ENCODE measurements at regions not wholly inside any gene's neighbourhood (a gene's known extent, or its start where the extent isn't known, plus 50 kb on each side); places are given as distances from the start of the nearest gene placed in this dataset.

DNA sequence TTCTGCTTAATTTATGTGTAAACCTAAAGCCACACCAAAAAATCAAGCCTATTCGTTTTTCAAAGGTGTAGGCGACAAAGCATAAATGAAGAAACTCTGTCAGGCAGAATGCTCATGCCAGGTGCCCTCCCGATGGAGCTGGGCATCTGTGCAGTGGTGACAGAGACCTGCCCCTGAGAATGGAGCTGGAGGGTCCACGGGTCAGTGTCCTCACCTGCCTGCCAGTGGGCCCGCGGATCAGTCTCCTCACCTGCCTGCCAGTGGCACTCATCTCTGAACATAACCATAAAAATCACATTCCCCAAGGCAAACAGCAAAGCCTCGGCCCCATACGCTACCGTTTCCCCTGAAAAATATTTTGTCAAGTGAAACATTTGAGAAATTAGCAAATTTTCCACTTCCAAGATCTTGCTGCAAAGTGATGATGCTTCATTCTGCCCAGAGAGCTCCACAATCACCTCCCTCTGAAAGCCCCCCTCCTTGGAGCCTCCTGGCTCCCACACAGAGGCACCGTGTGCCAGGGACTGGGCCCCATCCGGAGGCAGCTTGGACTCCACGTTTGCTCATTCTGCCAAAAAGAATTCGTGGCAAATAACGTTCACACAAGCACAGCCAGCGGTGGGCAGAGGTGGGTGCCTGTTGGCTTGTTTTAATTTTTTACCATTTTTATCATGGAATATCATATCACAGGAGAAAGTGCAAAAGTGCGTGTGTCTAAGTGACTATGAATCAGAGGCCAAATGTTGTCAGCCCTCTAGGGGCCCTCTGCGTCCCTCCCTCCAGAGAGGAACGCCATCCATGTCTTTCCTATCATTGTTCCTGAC lies 88.8 kb downstream of the YTHDF1 start:
- no peak for DNase-seq (ENCODE audit: extremely low spot score, unreplicated experiment)
- no peaks in the 10 kb centered on the region for H3K36me3 Mint-ChIP-seq
- H3K9me3 Mint-ChIP-seq: no peaks in the 10 kb centered on the region
- H3K27me3 Mint-ChIP-seq: peaks cover 31% of the 10 kb centered on the region
- no peak overlapping the region for H3K27ac Mint-ChIP-seq
- no peak overlapping the region for H3K4me3 Mint-ChIP-seq
- TF ChIP-seq, protein P1, sequence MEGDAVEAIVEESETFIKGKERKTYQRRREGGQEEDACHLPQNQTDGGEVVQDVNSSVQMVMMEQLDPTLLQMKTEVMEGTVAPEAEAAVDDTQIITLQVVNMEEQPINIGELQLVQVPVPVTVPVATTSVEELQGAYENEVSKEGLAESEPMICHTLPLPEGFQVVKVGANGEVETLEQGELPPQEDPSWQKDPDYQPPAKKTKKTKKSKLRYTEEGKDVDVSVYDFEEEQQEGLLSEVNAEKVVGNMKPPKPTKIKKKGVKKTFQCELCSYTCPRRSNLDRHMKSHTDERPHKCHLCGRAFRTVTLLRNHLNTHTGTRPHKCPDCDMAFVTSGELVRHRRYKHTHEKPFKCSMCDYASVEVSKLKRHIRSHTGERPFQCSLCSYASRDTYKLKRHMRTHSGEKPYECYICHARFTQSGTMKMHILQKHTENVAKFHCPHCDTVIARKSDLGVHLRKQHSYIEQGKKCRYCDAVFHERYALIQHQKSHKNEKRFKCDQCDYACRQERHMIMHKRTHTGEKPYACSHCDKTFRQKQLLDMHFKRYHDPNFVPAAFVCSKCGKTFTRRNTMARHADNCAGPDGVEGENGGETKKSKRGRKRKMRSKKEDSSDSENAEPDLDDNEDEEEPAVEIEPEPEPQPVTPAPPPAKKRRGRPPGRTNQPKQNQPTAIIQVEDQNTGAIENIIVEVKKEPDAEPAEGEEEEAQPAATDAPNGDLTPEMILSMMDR (conservative IDR thresholded peaks at IDR 0.05): no peak
- H3K4me1 Mint-ChIP-seq (ENCODE audit: unreplicated experiment): no peaks in the 10 kb centered on the region

GRCh38 chr20:63125838-63126601 lies 89.9 kb downstream of the YTHDF1 start:
- TF ChIP-seq, protein P1 (conservative IDR thresholded peaks at IDR 0.05): no peak
- Mint-ChIP-seq H3K9me3 (no peaks in the 10 kb centered on the region), H3K4me3 (no peak overlapping the region), H3K36me3 (no peaks in the 10 kb centered on the region), H3K4me1 (ENCODE audit: unreplicated experiment) (no peaks in the 10 kb centered on the region), H3K27me3 (peaks cover 30% of the 10 kb centered on the region), H3K27ac (no peak overlapping the region)
- DNase-seq (ENCODE audit: extremely low spot score, unreplicated experiment): peak; percentile 55

GRCh38 chr20:63125581-63125837 lies 90.4 kb downstream of the YTHDF1 start:
- H3K4me3 Mint-ChIP-seq: no peak overlapping the region
- no peak overlapping the region for H3K27ac Mint-ChIP-seq
- TF ChIP-seq, protein P1 (conservative IDR thresholded peaks at IDR 0.05): no peak
- peaks cover 29% of the 10 kb centered on the region for H3K27me3 Mint-ChIP-seq
- no peaks in the 10 kb centered on the region for H3K4me1 Mint-ChIP-seq (ENCODE audit: unreplicated experiment)
- no peaks in the 10 kb centered on the region for H3K9me3 Mint-ChIP-seq
- no peaks in the 10 kb centered on the region for H3K36me3 Mint-ChIP-seq
- DNase-seq (ENCODE audit: extremely low spot score, unreplicated experiment): no peak

DNA sequence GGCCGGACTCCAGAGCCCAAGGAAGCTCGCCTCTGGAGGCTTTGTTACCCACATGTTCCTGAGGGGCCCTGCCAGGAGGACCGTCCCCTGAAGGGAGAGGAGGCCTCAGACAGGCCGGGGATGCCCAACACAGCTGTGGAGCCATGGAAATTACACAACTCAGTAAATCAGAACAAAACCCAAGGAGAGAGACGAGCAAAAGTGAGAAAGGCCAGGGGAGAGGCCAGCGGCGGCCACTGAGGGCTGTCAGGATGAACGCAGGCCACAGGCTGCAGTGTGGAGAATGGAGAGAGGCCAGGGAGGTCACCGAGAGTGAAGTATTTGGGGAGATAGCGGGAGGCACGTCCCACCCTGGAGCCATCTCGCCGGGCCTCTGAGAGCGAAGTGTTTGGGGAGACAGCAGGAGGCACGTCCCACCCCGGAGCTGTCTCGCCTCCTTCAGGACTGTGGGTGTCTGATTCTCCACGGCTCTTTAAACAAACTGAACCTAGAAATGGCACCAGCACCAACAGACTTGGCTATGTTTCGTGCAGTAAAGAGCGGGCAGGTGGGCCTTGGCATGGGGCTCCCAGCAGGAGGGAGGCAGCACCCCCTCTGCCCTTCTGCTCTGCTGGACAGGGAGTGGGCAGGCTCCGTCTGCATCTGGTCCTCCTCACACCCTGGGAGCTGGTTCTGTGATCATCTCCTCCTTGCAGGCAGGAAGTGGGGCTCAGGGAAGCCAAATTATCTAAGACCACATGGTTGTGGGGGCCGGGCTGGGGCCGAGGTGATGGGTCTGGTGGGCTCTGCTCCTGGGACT lies 91.0 kb downstream of the YTHDF1 start:
- Mint-ChIP-seq H3K4me1 (ENCODE audit: unreplicated experiment) (no peaks in the 10 kb centered on the region), H3K9me3 (no peaks in the 10 kb centered on the region), H3K36me3 (no peaks in the 10 kb centered on the region), H3K4me3 (no peak overlapping the region), H3K27me3 (peaks cover 26% of the 10 kb centered on the region), H3K27ac (no peak overlapping the region)
- TF ChIP-seq, protein P1 (conservative IDR thresholded peaks at IDR 0.05): no peak
- peak; percentile 63 for DNase-seq (ENCODE audit: extremely low spot score, unreplicated experiment)

- Mint-ChIP-seq H3K36me3 (no peaks in the 10 kb centered on the region), H3K27ac (no peak overlapping the region), H3K27me3 (peaks cover 30% of the 10 kb centered on the region), H3K4me3 (no peak overlapping the region), H3K4me1 (ENCODE audit: unreplicated experiment) (no peaks in the 10 kb centered on the region), H3K9me3 (no peaks in the 10 kb centered on the region)
- TF ChIP-seq, protein P1 (conservative IDR thresholded peaks at IDR 0.05): no peak
- peak; percentile 58 for DNase-seq (ENCODE audit: extremely low spot score, unreplicated experiment)
Measured at GRCh38 chr20:63124092-63124781, 91.7 kb downstream of the YTHDF1 start.
